ENCODE measurements at regions not wholly inside any gene's neighbourhood (a gene's known extent, or its start where the extent isn't known, plus 50 kb on each side); places are given as distances from the start of the nearest gene placed in this dataset.

DNA sequence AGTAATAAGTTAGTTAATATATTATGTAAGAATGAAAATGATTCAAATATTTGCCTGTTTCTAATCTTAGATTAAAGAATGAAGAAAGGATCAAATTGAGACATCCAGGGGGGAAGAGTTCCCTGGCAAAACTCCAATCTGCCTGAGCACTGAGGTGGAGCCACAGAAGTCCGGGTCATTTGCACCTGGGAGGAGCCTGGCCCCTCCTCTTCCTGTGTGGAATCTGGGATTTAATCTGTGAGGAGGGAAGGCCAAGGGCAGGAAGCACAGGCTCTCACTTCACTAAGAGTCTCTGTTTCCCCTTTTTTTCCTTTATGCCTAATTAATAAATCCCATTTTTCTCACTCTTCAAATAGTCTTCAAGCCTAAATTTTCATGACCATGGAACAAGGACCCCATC is 599.5 kb downstream of the FLRT2 start:
- POLR2A ChIA-PET: no interaction called here
- Histone ChIP-seq H3K27me3 (ENCODE audit: control insufficient read depth in 1 of 2, insufficient read depth in 2 of 2, low read length in 2 of 2) (no peaks in the 10 kb centered on the region), H4K20me1 (ENCODE audit: insufficient read depth, low read length) (no peaks in the 10 kb centered on the region), H3K27ac (ENCODE audit: extremely low read length, insufficient read depth, low read length) (no peak overlapping the region), H2AFZ (ENCODE audit: low read length) (no peak overlapping the region), H3K36me3 (replicated peaks in 1 of 2; ENCODE audit: control insufficient read depth in 1 of 2, insufficient read depth in 2 of 2, low read length in 2 of 2) (no peaks in the 10 kb centered on the region), H3K9me3 (ENCODE audit: low read length) (peaks cover 52% of the 10 kb centered on the region), H3K4me1 (ENCODE audit: insufficient read depth, low read length) (no peaks in the 10 kb centered on the region), H3K79me2 (ENCODE audit: insufficient read depth, low read length) (no peaks in the 10 kb centered on the region), H3K4me2 (ENCODE audit: low read depth, low read length) (no peak overlapping the region), H3K9ac (ENCODE audit: insufficient read depth, low read depth, low read length) (no peak overlapping the region), H3K4me3 (replicated peaks in 1 of 3; ENCODE audit: insufficient read depth in 1 of 3, low read depth in 2 of 3, low read length in 3 of 3) (no peak overlapping the region)
- DNase-seq (ENCODE audit: low spot score): no peak
- no peak for ATAC-seq
- intact Hi-C loops (cut with micrococcal nuclease; ENCODE audit: unreplicated experiment) (no loop called here), in situ Hi-C loops (cut with HindIII; ENCODE audit: extremely low pct_ligation_motif_present, low pct_unique_long_range_greater_than_20kb) (no loop called here)
- BruUV-seq (replicated peaks): no TSS peak
- CTCF ChIA-PET (ENCODE audit: low intra/inter-chr PET ratio, low total read pairs): no interaction called here
- TF ChIP-seq REL (CRISPR knock-in tag; conservative IDR thresholded peaks at IDR 0.05) (no peak), SETDB1 (CRISPR knock-in tag; IDR thresholded peaks at IDR 0.05; ENCODE audit: borderline replicate concordance) (no peak), ZNF180 (CRISPR knock-in tag; IDR thresholded peaks at IDR 0.05; ENCODE audit: borderline replicate concordance, low read depth) (no peak), SMARCE1 (IDR thresholded peaks at IDR 0.05; ENCODE audit: borderline replicate concordance) (no peak), CREM (IDR thresholded peaks at IDR 0.05) (no peak), CREM (CRISPR knock-in tag; IDR thresholded peaks at IDR 0.05) (no peak), TOPORS (CRISPR knock-in tag; IDR thresholded peaks at IDR 0.05) (no peak), NBN (conservative IDR thresholded peaks at IDR 0.05) (no peak), ZBTB42 (CRISPR knock-in tag; IDR thresholded peaks at IDR 0.05) (no peak), NR2C2 (CRISPR knock-in tag; IDR thresholded peaks at IDR 0.05; ENCODE audit: borderline replicate concordance) (no peak), FLYWCH1 (CRISPR knock-in tag; IDR thresholded peaks at IDR 0.05) (no peak), DPF2 (CRISPR knock-in tag; IDR thresholded peaks at IDR 0.05; ENCODE audit: borderline replicate concordance, low read depth) (no peak), ZNF335 (CRISPR knock-in tag; IDR thresholded peaks at IDR 0.05) (no peak), ZNF530 (CRISPR knock-in tag; IDR thresholded peaks at IDR 0.05; ENCODE audit: low read depth) (no peak), SALL2 (CRISPR knock-in tag; IDR thresholded peaks at IDR 0.05) (no peak), ZNF672 (CRISPR knock-in tag; IDR thresholded peaks at IDR 0.05) (no peak), ZNF264 (CRISPR knock-in tag; IDR thresholded peaks at IDR 0.05) (no peak), ZNF562 (CRISPR knock-in tag; IDR thresholded peaks at IDR 0.05; ENCODE audit: borderline replicate concordance) (no peak)
- TF ChIP-seq, protein P1, sequence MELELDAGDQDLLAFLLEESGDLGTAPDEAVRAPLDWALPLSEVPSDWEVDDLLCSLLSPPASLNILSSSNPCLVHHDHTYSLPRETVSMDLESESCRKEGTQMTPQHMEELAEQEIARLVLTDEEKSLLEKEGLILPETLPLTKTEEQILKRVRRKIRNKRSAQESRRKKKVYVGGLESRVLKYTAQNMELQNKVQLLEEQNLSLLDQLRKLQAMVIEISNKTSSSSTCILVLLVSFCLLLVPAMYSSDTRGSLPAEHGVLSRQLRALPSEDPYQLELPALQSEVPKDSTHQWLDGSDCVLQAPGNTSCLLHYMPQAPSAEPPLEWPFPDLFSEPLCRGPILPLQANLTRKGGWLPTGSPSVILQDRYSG (CRISPR knock-in tag; IDR thresholded peaks at IDR 0.05): no peak
- FAIRE-seq: no peak
- WGBS (ENCODE audit: low lambda C conversion rate): 13% methylated on average over 1 of the region's 1 CpG
